ENCODE measurements at regions not wholly inside any gene's neighbourhood (a gene's known extent, or its start where the extent isn't known, plus 50 kb on each side); places are given as distances from the start of the nearest gene placed in this dataset.

DNA sequence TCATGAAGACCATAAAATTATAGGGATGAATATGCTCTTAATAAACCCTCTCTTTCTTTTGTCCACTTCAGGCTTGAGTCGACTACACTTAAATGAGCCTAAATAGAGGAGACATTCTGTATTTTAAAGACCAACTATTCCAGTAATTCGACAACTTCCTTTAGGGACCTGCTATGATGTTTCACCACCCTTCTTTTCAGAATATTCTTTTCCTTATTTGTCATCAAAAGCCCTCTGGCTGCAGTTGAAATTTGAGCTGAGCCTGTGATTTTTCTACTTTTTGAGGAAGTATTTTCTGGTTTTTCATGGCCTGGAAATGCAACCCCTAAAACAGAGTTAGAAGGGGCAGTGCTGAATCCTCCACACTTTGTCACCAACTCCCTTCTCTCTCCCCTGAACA, 287.0 kb downstream of the EPHA4 start:
- TF ChIP-seq, protein P1, sequence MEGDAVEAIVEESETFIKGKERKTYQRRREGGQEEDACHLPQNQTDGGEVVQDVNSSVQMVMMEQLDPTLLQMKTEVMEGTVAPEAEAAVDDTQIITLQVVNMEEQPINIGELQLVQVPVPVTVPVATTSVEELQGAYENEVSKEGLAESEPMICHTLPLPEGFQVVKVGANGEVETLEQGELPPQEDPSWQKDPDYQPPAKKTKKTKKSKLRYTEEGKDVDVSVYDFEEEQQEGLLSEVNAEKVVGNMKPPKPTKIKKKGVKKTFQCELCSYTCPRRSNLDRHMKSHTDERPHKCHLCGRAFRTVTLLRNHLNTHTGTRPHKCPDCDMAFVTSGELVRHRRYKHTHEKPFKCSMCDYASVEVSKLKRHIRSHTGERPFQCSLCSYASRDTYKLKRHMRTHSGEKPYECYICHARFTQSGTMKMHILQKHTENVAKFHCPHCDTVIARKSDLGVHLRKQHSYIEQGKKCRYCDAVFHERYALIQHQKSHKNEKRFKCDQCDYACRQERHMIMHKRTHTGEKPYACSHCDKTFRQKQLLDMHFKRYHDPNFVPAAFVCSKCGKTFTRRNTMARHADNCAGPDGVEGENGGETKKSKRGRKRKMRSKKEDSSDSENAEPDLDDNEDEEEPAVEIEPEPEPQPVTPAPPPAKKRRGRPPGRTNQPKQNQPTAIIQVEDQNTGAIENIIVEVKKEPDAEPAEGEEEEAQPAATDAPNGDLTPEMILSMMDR (IDR thresholded peaks at IDR 0.05 in 4 of 5, conservative IDR thresholded peaks at IDR 0.05 in 1 of 5) = no peak
- TF ChIP-seq POLR2A (IDR thresholded peaks at IDR 0.05) = no peak

All from gastrocnemius medialis (tissue), 4 donors.